ENCODE measurements at regions not wholly inside any gene's neighbourhood (a gene's known extent, or its start where the extent isn't known, plus 50 kb on each side); places are given as distances from the start of the nearest gene placed in this dataset.
"Not testable (repeated sequence)": the region's sequence is repeated elsewhere in the genome, so short reads cannot be mapped to it uniquely, and the experiment has no call there.

GRCh38 chr14:39592116-39592789 is 160.0 kb upstream of the FBXO33 start (continued):
- no peak for TF ChIP-seq ZNF462 (CRISPR knock-in tag; IDR thresholded peaks at IDR 0.05)

- H3F3A ChIP-seq (replicated peaks; ENCODE audit: low read depth); DNase-seq (ENCODE audit: low spot score); H3K36me3 ChIP-seq (ENCODE audit: insufficient read depth); H3K4me3 Mint-ChIP-seq; H3K4me1 ChIP-seq (ENCODE audit: insufficient read depth); H3K27ac ChIP-seq (ENCODE audit: low read depth); H3K27me3 ChIP-seq (ENCODE audit: insufficient read depth); H3K27me3 Mint-ChIP-seq (ENCODE audit: insufficient read depth, low read depth, poor library complexity); H3K4me3 ChIP-seq; ATAC-seq; H3K79me2 ChIP-seq (replicated peaks; ENCODE audit: insufficient read depth); H4K20me1 ChIP-seq (replicated peaks; ENCODE audit: insufficient read depth); H3K4me2 ChIP-seq: not testable (repeated sequence)
- peaks cover 16% of the 10 kb centered on the region for H3K36me3 Mint-ChIP-seq (ENCODE audit: low read depth)
- peak overlapping the region; percentile 68; the same call in 1 of the 2 replicates for H3K27ac Mint-ChIP-seq
- H3K4me1 Mint-ChIP-seq: peaks cover 14% of the 10 kb centered on the region
- H2AFZ ChIP-seq: 0 out of 2 replicates have a peak overlapping the region, but pooled peaks have one; percentile 43
- 0 out of 2 replicates have a peak, but pooled peaks cover 11% of the 10 kb centered on the region for H3K9me2 ChIP-seq (ENCODE audit: insufficient read depth)
- H3K9me3 Mint-ChIP-seq: peaks cover 18% of the 10 kb centered on the region
These were observed 157.6 kb upstream of the FBXO33 start for GRCh38 chr14:39589882-39590281.

- Histone ChIP-seq H3K4me1 (ENCODE audit: insufficient read depth) (0 out of 2 replicates have a peak, but pooled peaks cover 3% of the 10 kb centered on the region), H3K4me2 (no peak overlapping the region), H3F3A (replicated peaks; ENCODE audit: low read depth) (no peaks in the 10 kb centered on the region), H4K20me1 (replicated peaks; ENCODE audit: insufficient read depth) (no peaks in the 10 kb centered on the region), H3K4me3 (no peak overlapping the region), H3K9me2 (ENCODE audit: insufficient read depth) (no peaks in the 10 kb centered on the region), H2AFZ (no peak overlapping the region), H3K79me2 (replicated peaks; ENCODE audit: insufficient read depth) (no peaks in the 10 kb centered on the region), H3K27me3 (ENCODE audit: insufficient read depth) (no peaks in the 10 kb centered on the region), H3K27ac (ENCODE audit: low read depth) (no peak overlapping the region), H3K36me3 (ENCODE audit: insufficient read depth) (no peaks in the 10 kb centered on the region)
- Mint-ChIP-seq H3K27ac (no peak overlapping the region), H3K4me3 (no peak overlapping the region), H3K4me1 (no peaks in the 10 kb centered on the region), H3K9me3 (peaks cover 6% of the 10 kb centered on the region; the same call in 1 of the 3 replicates), H3K27me3 (ENCODE audit: insufficient read depth, low read depth, poor library complexity) (no peaks in the 10 kb centered on the region), H3K36me3 (ENCODE audit: low read depth) (peaks cover 4% of the 10 kb centered on the region; the same call in 2 of the 3 replicates)
- ATAC-seq (no peak), DNase-seq (ENCODE audit: low spot score) (no peak)
- TF ChIP-seq ZNF462 (CRISPR knock-in tag; IDR thresholded peaks at IDR 0.05): no peak
These were observed 149.9 kb upstream of the FBXO33 start for GRCh38 chr14:39582028-39582654.

Measured in GM23338 (cell line).